C4-2B (cell line): ENCODE measurements at regions not wholly inside any gene's neighbourhood (a gene's known extent, or its start where the extent isn't known, plus 50 kb on each side); places are given as distances from the start of the nearest gene placed in this dataset.

Experiments used
- H3K27ac ChIP-seq: fragments of 450-650 bp; 2 replicates; pipeline ENCODE4 v1.5.1; 2017
- ZFX ChIP-seq: fragments of 450-650 bp; IDR thresholded peaks from 2 replicates; pipeline ENCODE4 v1.6.1; 2017
- TF ChIP-seq, protein P1 (sequence below): fragments of 450-650 bp; conservative IDR thresholded peaks from 2 replicates; pipeline ENCODE4 v1.5.1; 2017; ENCODE audit warnings: mild to moderate bottlenecking

DNA sequence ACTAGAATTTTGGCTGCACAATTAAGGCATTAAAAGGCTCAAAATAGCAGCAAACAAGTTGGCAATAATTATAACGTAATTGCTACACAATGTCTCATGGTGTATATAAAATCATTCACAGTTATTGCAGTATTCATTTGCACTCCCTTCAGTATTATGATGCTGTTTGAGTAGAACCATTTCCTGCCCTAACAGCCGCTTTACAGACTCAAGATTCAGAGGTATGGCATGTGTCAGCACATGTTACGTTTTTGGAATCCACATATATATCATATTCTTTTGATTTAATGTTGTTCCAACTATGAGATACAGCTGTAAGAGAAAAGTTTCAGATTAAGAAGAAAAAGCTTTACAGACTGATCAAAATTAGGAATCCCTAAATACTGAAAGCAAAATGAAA lies 56.3 kb upstream of the NCKAP5 start:
- no peak overlapping the region for H3K27ac ChIP-seq
- no peak for TF ChIP-seq ZFX
- TF ChIP-seq, protein P1, sequence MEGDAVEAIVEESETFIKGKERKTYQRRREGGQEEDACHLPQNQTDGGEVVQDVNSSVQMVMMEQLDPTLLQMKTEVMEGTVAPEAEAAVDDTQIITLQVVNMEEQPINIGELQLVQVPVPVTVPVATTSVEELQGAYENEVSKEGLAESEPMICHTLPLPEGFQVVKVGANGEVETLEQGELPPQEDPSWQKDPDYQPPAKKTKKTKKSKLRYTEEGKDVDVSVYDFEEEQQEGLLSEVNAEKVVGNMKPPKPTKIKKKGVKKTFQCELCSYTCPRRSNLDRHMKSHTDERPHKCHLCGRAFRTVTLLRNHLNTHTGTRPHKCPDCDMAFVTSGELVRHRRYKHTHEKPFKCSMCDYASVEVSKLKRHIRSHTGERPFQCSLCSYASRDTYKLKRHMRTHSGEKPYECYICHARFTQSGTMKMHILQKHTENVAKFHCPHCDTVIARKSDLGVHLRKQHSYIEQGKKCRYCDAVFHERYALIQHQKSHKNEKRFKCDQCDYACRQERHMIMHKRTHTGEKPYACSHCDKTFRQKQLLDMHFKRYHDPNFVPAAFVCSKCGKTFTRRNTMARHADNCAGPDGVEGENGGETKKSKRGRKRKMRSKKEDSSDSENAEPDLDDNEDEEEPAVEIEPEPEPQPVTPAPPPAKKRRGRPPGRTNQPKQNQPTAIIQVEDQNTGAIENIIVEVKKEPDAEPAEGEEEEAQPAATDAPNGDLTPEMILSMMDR = no peak

DNA sequence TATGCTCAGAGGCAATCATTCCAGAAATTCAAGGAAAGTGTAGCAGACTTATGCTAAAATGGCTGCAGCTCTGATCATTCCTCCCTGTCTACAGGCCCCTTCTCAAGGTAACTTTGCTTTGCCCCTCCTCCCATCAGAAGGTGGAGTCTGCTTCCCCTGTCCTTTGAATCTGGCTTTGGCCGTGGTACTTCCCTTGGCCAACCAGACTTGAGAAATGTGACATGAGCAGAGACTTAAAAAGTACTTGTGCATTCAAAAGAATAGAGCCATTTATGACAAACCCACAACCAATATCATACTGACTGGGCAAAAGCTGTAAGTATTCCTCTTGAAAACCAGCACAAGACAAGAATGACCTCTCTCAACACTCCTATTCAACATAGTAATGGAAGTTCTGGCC lies 59.5 kb upstream of the NCKAP5 start:
- H3K27ac ChIP-seq = no peak overlapping the region
- no peak for TF ChIP-seq ZFX
- TF ChIP-seq, protein P1 = no peak

DNA sequence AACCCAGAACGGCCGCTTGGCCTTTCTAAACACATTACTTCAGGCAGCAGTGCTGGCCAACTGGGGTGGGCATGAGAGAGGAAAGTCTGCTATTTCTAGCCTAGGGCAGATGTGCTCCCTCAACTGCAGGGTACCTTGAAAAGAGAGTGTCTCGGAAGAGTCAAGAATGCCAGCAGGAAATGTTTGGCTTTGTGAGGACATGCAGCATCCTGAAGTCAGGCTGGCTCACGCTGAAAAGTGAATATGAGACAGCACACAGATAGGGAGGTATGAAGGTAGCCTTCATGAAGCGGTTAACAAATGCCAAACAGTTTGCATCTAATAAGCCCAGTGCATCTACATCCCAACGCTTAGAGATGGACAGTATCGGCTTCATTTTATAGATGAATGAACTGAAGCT lies 65.0 kb upstream of the NCKAP5 start:
- H3K27ac ChIP-seq = no peak overlapping the region
- TF ChIP-seq ZFX = no peak
- TF ChIP-seq, protein P1 = no peak

DNA sequence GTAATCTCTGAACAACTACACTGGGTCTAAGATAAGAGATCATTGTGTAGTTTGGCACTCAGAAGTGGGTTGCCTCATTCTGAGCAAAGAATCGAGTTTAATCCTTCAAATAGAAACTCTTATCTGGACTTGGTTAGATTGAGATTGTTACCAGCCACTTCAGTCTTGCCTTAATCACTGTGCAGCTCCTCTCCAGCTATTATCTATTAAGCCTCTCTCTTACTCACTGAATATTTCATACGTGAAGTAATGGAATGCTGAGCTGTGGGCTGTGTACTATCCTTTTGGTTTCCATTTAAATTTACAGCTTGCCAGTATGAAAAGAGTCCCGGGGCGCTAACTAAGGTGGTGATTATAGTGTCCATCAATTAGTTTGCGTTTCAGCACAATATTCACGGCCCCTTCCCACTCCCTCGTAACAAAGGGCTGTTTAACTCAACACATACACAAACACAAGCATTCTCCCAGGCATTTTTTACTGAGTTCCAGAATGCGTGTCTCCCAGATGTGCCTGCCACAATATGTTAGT lies 65.7 kb upstream of the NCKAP5 start:
- TF ChIP-seq ZFX = no peak
- TF ChIP-seq, protein P1 = no peak
- no peak overlapping the region for H3K27ac ChIP-seq

DNA sequence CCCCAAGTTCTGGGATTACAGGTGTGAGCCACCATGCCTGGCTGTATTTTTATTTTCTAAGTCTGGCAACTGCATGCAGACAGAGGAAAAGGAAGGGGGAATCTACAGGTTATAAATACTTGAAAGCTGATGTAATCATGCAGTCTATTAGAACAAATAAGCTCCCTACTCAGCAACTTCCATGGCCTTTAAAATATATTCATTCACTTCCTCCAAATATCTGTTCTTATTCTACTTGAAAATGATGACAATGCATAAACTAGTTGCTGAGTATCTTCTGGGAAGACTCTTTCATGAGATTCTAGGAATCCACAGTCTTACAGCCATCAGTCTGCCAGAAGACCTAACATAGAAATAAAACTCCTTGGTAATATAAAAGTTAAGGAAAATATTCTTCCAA lies 66.9 kb upstream of the NCKAP5 start:
- no peak for TF ChIP-seq ZFX
- H3K27ac ChIP-seq = peak overlapping the region; percentile 57

DNA sequence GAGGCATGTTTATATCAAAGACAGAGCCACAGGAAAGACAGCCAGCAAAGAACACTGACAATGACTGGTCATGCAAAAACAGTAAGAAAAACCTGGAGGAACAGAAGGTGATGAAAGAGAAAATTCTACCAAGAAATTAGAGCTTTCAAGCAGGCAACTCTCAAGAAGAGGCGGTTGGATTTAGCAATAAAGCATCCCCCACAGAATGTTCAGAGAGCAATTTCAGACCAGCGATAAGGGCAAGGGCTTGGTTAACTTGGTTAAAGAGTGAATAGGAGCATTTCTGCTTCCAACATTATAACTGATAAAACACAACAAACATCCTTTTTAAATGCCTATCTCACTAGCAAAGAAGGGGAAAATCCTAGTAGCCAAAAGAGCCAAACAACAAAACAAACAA lies 68.0 kb upstream of the NCKAP5 start:
- H3K27ac ChIP-seq = no peak overlapping the region
- TF ChIP-seq, protein P1 = no peak
- no peak for TF ChIP-seq ZFX

DNA sequence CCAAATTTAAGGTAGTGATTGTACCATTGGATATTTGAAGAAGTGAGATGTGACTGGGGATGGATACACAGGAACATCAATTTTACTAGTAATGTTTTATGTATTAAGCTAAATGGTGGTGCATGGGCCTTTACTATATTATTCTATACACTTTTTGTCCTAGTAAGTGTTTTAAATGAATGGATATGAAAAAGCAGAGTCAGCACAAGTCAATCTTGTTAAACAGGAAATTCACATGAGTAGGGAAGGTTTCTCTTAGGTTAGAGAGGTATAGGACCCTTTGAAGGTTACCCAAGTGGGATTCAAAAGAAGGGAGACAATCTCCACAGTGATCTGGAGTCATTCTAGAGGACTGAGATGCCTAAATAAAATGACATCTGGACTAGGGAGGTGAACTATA lies 71.8 kb upstream of the NCKAP5 start:
- H3K27ac ChIP-seq = no peak overlapping the region
- TF ChIP-seq ZFX = no peak
- TF ChIP-seq, protein P1 = no peak

DNA sequence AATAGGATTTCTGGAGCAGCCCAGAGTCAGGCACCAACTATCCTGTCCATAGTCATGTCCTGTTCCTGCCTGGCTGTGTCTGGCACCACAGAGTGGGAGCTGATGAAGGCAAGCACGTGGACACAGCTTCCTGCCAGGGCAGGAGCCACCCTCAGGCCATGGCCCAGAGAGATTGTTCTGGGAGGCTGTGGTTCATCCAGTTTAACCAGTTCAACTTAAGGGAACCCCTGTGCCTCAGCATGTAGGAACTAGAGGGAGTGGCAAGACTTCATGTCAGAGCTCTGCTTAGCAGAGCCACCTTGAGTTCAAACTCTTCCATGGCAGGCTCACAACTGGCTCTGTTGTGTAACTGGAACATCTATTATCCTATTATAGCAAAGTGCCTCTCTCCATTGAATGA lies 73.2 kb upstream of the NCKAP5 start:
- H3K27ac ChIP-seq = peak overlapping the region; percentile 38; the same call in 1 of the 2 replicates
- TF ChIP-seq, protein P1 = peak; percentile 66
- TF ChIP-seq ZFX = no peak
